ENCODE measurements at regions not wholly inside any gene's neighbourhood (a gene's known extent, or its start where the extent isn't known, plus 50 kb on each side); places are given as distances from the start of the nearest gene placed in this dataset.

- Mint-ChIP-seq H3K4me1 (ENCODE audit: low read depth) (peaks cover 12% of the 10 kb centered on the region), H3K4me3 (no peak overlapping the region), H3K36me3 (ENCODE audit: low read depth) (no peaks in the 10 kb centered on the region), H3K27ac (peak overlapping the region; percentile 70), H3K27me3 (no peaks in the 10 kb centered on the region), H3K9me3 (no peaks in the 10 kb centered on the region)
- intact Hi-C loops (cut with micrococcal nuclease), result no loop called here
Observed at GRCh38 chr17:70352834-70353233, 183.5 kb downstream of the KCNJ2 start.

DNA sequence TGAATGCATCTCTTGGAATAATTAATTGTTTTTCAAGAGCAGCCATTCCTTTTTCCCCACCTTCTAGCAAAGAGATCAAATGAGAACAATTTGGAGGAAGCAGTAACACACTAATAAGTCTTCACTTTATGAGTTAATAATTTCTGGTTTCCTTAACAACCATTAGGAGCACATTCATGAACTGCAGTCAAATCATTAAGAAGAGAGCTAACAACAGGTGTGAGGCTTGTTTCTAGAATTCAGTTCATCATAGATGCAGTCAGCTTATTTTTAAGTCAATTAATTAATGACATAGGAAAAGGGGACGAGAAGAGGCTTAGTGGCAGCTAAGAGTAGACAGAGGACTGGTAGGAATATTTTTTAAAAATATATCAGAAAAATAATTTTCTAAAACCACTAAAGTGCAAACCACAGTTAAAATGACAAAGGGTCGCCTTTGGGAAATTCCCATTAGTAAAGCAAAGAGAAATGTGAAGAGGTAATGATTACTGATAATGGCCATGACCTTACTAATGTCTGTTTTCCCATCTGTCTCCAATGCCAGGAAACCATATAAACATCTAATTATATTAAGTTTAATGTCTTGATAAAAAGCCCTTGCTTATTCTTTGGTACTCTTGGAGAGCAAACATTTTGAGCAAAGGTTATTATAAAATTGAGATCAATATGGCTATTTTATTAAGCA lies 184.2 kb downstream of the KCNJ2 start:
- Mint-ChIP-seq H3K27ac (no peak overlapping the region), H3K4me3 (no peak overlapping the region)
- intact Hi-C loops (cut with micrococcal nuclease), result no loop called here

GRCh38 chr17:70355185-70355584 lies 185.9 kb downstream of the KCNJ2 start:
- Mint-ChIP-seq H3K27me3 (no peaks in the 10 kb centered on the region), H3K9me3 (no peaks in the 10 kb centered on the region), H3K4me3 (no peak overlapping the region), H3K36me3 (ENCODE audit: low read depth) (no peaks in the 10 kb centered on the region), H3K4me1 (ENCODE audit: low read depth) (peaks cover 12% of the 10 kb centered on the region), H3K27ac (no peak overlapping the region)
- intact Hi-C loops (cut with micrococcal nuclease), result no loop called here

More for the DNA sequence above, 184.2 kb downstream of the KCNJ2 start:
- Mint-ChIP-seq H3K4me1 (ENCODE audit: low read depth) (peaks cover 12% of the 10 kb centered on the region), H3K36me3 (ENCODE audit: low read depth) (no peaks in the 10 kb centered on the region), H3K9me3 (no peaks in the 10 kb centered on the region), H3K27me3 (no peaks in the 10 kb centered on the region)

DNA sequence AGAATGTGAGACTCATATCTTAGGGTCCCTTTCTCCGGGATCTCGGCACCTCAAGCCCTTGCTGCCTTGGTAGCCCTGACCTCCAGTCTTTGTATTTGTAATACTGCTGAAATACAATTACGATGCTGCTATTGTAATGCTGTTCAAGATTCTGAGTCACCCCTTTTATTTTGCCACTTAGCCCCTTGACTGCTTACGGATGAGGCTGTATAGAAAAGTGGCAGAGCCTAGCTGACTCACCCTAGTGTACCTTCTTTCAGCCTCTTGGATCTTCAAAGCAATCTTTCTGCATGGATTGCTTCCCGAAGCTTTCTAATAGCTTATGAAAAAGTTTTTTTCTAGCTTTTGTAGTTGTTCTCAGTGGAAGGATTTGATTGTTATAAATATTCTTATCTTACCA lies 187.9 kb downstream of the KCNJ2 start:
- no peak overlapping the region for H3K27ac Mint-ChIP-seq

DNA sequence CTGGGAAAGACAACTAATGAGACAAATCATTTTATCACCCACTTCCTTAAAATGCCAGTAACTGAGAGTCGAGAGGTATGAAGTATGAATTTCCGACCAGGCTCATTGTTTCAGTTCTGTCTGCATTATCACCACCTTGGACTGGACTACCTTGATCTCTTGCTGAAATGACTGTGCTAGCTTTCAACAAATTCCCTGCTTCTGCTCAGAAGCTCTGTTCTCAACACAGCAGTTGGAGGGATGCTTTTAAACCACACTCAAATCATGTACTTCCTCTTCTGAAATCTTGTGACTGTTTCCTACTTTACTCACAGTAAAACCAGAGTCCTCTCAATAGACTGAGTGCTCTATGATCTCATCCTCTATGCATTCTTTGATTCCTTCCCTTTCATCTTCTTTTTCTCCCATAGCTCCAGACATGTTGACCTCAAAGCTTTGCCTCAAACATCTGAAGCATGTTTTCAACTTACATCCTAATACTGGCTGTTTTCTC lies 195.8 kb downstream of the KCNJ2 start:
- intact Hi-C loops (cut with micrococcal nuclease), result loop anchor here (10.0 kb wide), 1 partner anchor 190 kb away; no protein-coding TSS in a partner anchor
- Mint-ChIP-seq H3K4me1 (ENCODE audit: low read depth) (peaks cover 27% of the 10 kb centered on the region), H3K27me3 (peaks cover 16% of the 10 kb centered on the region)

More for the DNA sequence above, 187.9 kb downstream of the KCNJ2 start:
- H3K9me3 Mint-ChIP-seq, result no peaks in the 10 kb centered on the region
- intact Hi-C loops (cut with micrococcal nuclease), result no loop called here
- H3K4me1 Mint-ChIP-seq (ENCODE audit: low read depth), result peaks cover 10% of the 10 kb centered on the region
- H3K4me3 Mint-ChIP-seq, result no peak overlapping the region
- H3K27me3 Mint-ChIP-seq, result peaks cover 14% of the 10 kb centered on the region
- no peaks in the 10 kb centered on the region for H3K36me3 Mint-ChIP-seq (ENCODE audit: low read depth)

GRCh38 chr17:70366386-70366785 lies 197.1 kb downstream of the KCNJ2 start:
- H3K27ac Mint-ChIP-seq, result no peak overlapping the region
- intact Hi-C loops (cut with micrococcal nuclease), result loop anchor here (10.0 kb wide), 1 partner anchor 192 kb away; no protein-coding TSS in a partner anchor

More for the DNA sequence above, 195.8 kb downstream of the KCNJ2 start:
- Mint-ChIP-seq H3K27ac (peak overlapping the region; percentile 77), H3K9me3 (no peaks in the 10 kb centered on the region), H3K4me3 (no peak overlapping the region), H3K36me3 (ENCODE audit: low read depth) (no peaks in the 10 kb centered on the region)

DNA sequence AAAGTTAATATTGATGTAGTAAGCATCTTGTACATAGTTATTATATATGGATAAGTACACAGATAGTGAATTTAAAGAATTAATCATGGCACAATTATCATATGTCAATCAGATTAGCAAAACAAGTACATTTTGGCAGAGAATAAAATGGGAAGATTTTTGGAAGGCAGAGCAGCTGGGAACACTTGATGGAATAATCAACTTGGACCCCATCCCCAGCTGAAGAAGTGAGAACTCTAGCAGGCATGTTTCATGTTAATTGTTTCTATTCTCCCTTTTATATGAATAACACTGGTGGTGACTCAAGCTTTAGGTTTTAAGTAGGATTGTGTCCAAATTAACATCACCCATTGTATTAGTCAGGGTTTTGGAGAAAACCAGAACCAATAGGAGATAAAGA lies 198.7 kb downstream of the KCNJ2 start:
- Mint-ChIP-seq H3K27ac (no peak overlapping the region), H3K4me1 (ENCODE audit: low read depth) (peaks cover 30% of the 10 kb centered on the region), H3K36me3 (ENCODE audit: low read depth) (no peaks in the 10 kb centered on the region), H3K27me3 (no peaks in the 10 kb centered on the region), H3K9me3 (no peaks in the 10 kb centered on the region), H3K4me3 (no peak overlapping the region)
- intact Hi-C loops (cut with micrococcal nuclease), result loop anchor here (10.0 kb wide), 1 partner anchor 193 kb away; no protein-coding TSS in a partner anchor

More at GRCh38 chr17:70366386-70366785, 197.1 kb downstream of the KCNJ2 start:
- Mint-ChIP-seq H3K27me3 (peaks cover 8% of the 10 kb centered on the region), H3K4me1 (ENCODE audit: low read depth) (peaks cover 34% of the 10 kb centered on the region), H3K36me3 (ENCODE audit: low read depth) (no peaks in the 10 kb centered on the region), H3K9me3 (no peaks in the 10 kb centered on the region), H3K4me3 (no peak overlapping the region)

GRCh38 chr17:70369391-70369790 lies 200.1 kb downstream of the KCNJ2 start:
- no peak overlapping the region for H3K27ac Mint-ChIP-seq
- H3K9me3 Mint-ChIP-seq, result no peaks in the 10 kb centered on the region
- peaks cover 29% of the 10 kb centered on the region for H3K4me1 Mint-ChIP-seq (ENCODE audit: low read depth)

DNA sequence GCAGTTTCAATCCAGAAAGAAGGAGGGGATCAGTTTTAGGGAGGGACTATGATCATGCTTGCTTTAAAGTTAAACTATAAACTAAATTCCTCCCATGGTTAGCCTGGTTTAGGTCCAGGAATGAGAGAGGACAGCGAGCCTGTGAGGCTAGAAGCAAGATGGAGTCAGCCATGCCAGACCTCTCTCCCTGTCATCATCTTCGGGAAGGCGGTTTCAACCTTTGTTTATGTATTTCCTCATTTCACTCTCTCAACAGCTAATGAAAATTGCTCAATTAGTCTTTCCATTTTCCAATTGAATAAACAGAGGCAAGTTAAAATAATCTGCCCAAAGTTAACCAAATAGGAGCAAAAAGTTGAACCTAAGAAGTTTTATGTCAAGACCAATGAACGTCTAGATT lies 201.5 kb downstream of the KCNJ2 start:
- H3K27ac Mint-ChIP-seq, result no peak overlapping the region
- no peaks in the 10 kb centered on the region for H3K9me3 Mint-ChIP-seq
- no peaks in the 10 kb centered on the region for H3K36me3 Mint-ChIP-seq (ENCODE audit: low read depth)
- H3K27me3 Mint-ChIP-seq, result no peaks in the 10 kb centered on the region
- H3K4me1 Mint-ChIP-seq (ENCODE audit: low read depth), result peaks cover 22% of the 10 kb centered on the region
- intact Hi-C loops (cut with micrococcal nuclease), result no loop called here
- no peak overlapping the region for H3K4me3 Mint-ChIP-seq

More at GRCh38 chr17:70369391-70369790, 200.1 kb downstream of the KCNJ2 start:
- no peaks in the 10 kb centered on the region for H3K27me3 Mint-ChIP-seq
- no peaks in the 10 kb centered on the region for H3K36me3 Mint-ChIP-seq (ENCODE audit: low read depth)
- no peak overlapping the region for H3K4me3 Mint-ChIP-seq
- intact Hi-C loops (cut with micrococcal nuclease), result loop anchor here (10.0 kb wide), 1 partner anchor 195 kb away; no protein-coding TSS in a partner anchor

DNA sequence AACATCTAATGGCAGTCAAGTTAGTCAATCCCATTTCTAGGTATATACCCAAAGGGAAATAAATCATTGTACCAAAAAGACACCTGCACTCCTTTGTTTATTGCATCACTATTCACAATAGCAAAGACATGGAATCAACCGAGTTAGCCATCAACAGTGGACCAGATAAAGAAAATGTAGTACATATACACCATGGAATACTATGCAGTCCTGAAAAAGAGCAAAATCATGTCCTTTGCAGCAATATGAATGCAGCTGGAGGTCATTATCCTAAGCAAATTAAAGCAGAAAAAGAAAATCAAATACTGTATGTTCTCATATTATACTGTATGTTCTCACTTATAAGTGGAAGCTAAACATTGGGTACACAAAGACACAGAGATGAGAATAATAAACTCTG lies 204.0 kb downstream of the KCNJ2 start:
- H3K27me3 Mint-ChIP-seq, result no peaks in the 10 kb centered on the region
- H3K4me1 Mint-ChIP-seq (ENCODE audit: low read depth), result peaks cover 32% of the 10 kb centered on the region
- intact Hi-C loops (cut with micrococcal nuclease), result no loop called here

DNA sequence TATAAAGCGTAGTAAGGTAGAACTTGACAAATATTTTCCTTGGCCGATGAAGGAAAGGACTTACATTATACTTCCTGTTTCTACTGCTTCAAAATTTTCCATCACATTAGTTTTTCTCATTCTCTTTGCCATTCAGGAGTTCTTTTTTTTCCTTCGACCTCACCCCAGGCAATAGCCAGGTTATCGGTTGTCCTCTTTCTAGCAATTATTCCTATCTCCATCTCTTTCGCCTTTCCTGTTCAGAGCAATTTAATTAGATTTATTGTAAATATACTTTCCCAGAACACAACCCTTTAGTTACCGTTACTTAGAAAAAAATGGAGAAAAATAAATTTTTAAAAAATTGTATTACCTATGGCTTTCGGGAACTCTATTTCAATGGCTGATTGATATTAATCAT lies 205.2 kb downstream of the KCNJ2 start:
- intact Hi-C loops (cut with micrococcal nuclease), result no loop called here
- Mint-ChIP-seq H3K4me1 (ENCODE audit: low read depth) (peaks cover 29% of the 10 kb centered on the region), H3K4me3 (no peak overlapping the region), H3K27ac (no peak overlapping the region), H3K9me3 (no peaks in the 10 kb centered on the region), H3K27me3 (no peaks in the 10 kb centered on the region), H3K36me3 (ENCODE audit: low read depth) (no peaks in the 10 kb centered on the region)

More for the DNA sequence above, 204.0 kb downstream of the KCNJ2 start:
- H3K27ac Mint-ChIP-seq, result no peak overlapping the region
- H3K4me3 Mint-ChIP-seq, result no peak overlapping the region
- H3K9me3 Mint-ChIP-seq, result no peaks in the 10 kb centered on the region
- no peaks in the 10 kb centered on the region for H3K36me3 Mint-ChIP-seq (ENCODE audit: low read depth)

DNA sequence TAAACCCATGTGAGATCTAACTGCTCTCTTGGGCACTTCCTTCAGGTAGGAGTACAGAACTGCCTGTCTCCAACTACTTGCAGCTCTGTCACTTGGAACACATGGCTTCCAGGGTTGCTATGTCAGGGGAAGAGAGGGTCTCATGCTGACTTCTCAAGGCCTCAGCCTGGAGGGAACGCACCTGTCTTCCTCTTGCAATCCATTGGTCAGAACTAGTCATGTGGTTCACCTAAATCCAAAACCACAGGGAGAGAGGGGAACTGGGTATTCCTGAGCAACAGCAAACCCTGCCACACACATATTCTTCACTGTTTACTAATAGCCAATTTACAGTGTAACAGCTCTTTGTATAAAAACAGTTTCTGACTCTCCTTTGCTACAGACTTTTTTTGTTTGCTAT lies 206.1 kb downstream of the KCNJ2 start:
- no peaks in the 10 kb centered on the region for H3K9me3 Mint-ChIP-seq

GRCh38 chr17:70375813-70376770 lies 206.8 kb downstream of the KCNJ2 start:
- Mint-ChIP-seq H3K27ac (no peak overlapping the region), H3K4me3 (no peak overlapping the region), H3K36me3 (ENCODE audit: low read depth) (no peaks in the 10 kb centered on the region), H3K9me3 (no peaks in the 10 kb centered on the region), H3K27me3 (no peaks in the 10 kb centered on the region), H3K4me1 (ENCODE audit: low read depth) (peaks cover 17% of the 10 kb centered on the region)
- intact Hi-C loops (cut with micrococcal nuclease), result no loop called here

More for the DNA sequence above, 206.1 kb downstream of the KCNJ2 start:
- H3K4me3 Mint-ChIP-seq, result no peak overlapping the region
- peaks cover 23% of the 10 kb centered on the region for H3K4me1 Mint-ChIP-seq (ENCODE audit: low read depth)
- H3K27me3 Mint-ChIP-seq, result no peaks in the 10 kb centered on the region
- intact Hi-C loops (cut with micrococcal nuclease), result no loop called here
- no peaks in the 10 kb centered on the region for H3K36me3 Mint-ChIP-seq (ENCODE audit: low read depth)
- H3K27ac Mint-ChIP-seq, result no peak overlapping the region

- H3K9me3 Mint-ChIP-seq, result no peaks in the 10 kb centered on the region
- no peaks in the 10 kb centered on the region for H3K27me3 Mint-ChIP-seq
- peak overlapping the region; percentile 24 for H3K27ac Mint-ChIP-seq
- no peak overlapping the region for H3K4me3 Mint-ChIP-seq
- no peaks in the 10 kb centered on the region for H3K36me3 Mint-ChIP-seq (ENCODE audit: low read depth)
- H3K4me1 Mint-ChIP-seq (ENCODE audit: low read depth), result peaks cover 17% of the 10 kb centered on the region
- intact Hi-C loops (cut with micrococcal nuclease), result no loop called here
Observed at GRCh38 chr17:70377654-70378053, 208.3 kb downstream of the KCNJ2 start.

Measured in dendritic cell treated with granulocyte-macrophage colony-stimulating factor and Interleukin-4, amounts not matched to agents 40 ng/mL and 50 ng/mL, for 4 days (primary cell).